Upper lobe of left lung (tissue), 4 donors: ENCODE measurements at regions not wholly inside any gene's neighbourhood (a gene's known extent, or its start where the extent isn't known, plus 50 kb on each side); places are given as distances from the start of the nearest gene placed in this dataset.

Experiments used
- CTCF ChIP-seq, 6 experiments: fragments of 450-650 bp in 4 of 6; fragments of 200-600 bp in 2 of 6; sonication (generic) in 2 of 6; IDR thresholded peaks; one replicate each; pipeline ENCODE4 v1.5.1; 2016 to 2019; ENCODE audit warnings: antibody characterized with exemption in 6 of 6
- EP300 ChIP-seq, 4 donors: sonication (generic); formaldehyde crosslinking; IDR thresholded peaks; one replicate each; pipeline ENCODE4 v1.5.1; 2017; ENCODE audit warnings: antibody characterized with exemption in 4 of 4, control low read depth in 2 of 4
- POLR2A ChIP-seq, 4 donors: fragments of 450-650 bp; IDR thresholded peaks; one replicate each; pipeline ENCODE4 v1.5.1; 2016 to 2017; ENCODE audit warnings: antibody characterized with exemption in 4 of 4, mild to moderate bottlenecking in 2 of 4
- POLR2AphosphoS5 ChIP-seq, 2 donors: sonication (generic); formaldehyde crosslinking; IDR thresholded peaks; one replicate each; pipeline ENCODE4 v1.5.1; 2017; ENCODE audit warnings: antibody characterized with exemption in 2 of 2

GRCh38 chr4:55012363-55013230, 112.8 kb downstream of the KDR start:
- no peak for TF ChIP-seq POLR2A (IDR thresholded peaks at IDR 0.05)
- TF ChIP-seq CTCF (IDR thresholded peaks at IDR 0.05), result no peak
- no peak for TF ChIP-seq POLR2AphosphoS5 (IDR thresholded peaks at IDR 0.05)
- TF ChIP-seq EP300 (IDR thresholded peaks at IDR 0.05), result no peak
